PC-3 (cell line): ENCODE measurements at regions not wholly inside any gene's neighbourhood (a gene's known extent, or its start where the extent isn't known, plus 50 kb on each side); places are given as distances from the start of the nearest gene placed in this dataset.

ENCODE experiments used
- ATAC-seq: fragments of 200-7000 bp; cut with Tn5 transposase; 2 replicates; pipeline ENCODE4 v1.9.1; 2020; ENCODE audit warnings: mild to moderate bottlenecking, moderate library complexity
- BruUV-seq: library from RNA; stranded (reverse); fragments of 400-500 nt; replicated peaks from 2 replicates; lab custom pipeline; 2021; lab: Mats Ljungman, UMichigan
- CTCF ChIA-PET: fragments of 300-600 bp; sonication (Branson Sonifier 250); formaldehyde crosslinking; loops from one replicate; lab custom pipeline; 2022; ENCODE audit warnings: antibody characterized with exemption; lab: Charles Lee
- POLR2A ChIA-PET: fragments of 300-600 bp; sonication (Branson Sonifier 250); formaldehyde crosslinking; loops from one replicate; lab custom pipeline; 2022; ENCODE audit warnings: antibody characterized with exemption; ENCODE audit not compliant: unreplicated experiment; lab: Charles Lee
- DNase-seq: peaks from one replicate; pipeline ENCODE4 v3.0.0-alpha.2; 2015
- H2AFZ ChIP-seq: fragments of 300-600 bp; sonication (generic); 2 replicates; pipeline ENCODE4 v1.6.0; 2016; ENCODE audit warnings: antibody characterized with exemption, low read length
- H3F3A ChIP-seq: fragments of 300-600 bp; sonication (generic); one replicate; pipeline ENCODE4 v1.6.0; 2017; ENCODE audit warnings: antibody characterized with exemption, low read length, control low read depth, mild to moderate bottlenecking; ENCODE audit not compliant: unreplicated experiment
- H3K27ac ChIP-seq: fragments of 300-600 bp; sonication (generic); 2 replicates; pipeline ENCODE4 v1.5.1; 2016; ENCODE audit warnings: mild to moderate bottlenecking, low read length
- H3K27me3 ChIP-seq: fragments of 300-600 bp; sonication (generic); 2 replicates; pipeline ENCODE4 v1.6.1; 2016; ENCODE audit warnings: low read length, mixed read lengths
- H3K36me3 ChIP-seq: fragments of 300-600 bp; sonication (generic); 2 replicates; pipeline ENCODE4 v1.6.1; 2016; ENCODE audit warnings: low read depth, mixed run types, low read length, mixed read lengths
- H3K4me1 ChIP-seq: fragments of 300-600 bp; sonication (generic); 2 replicates; pipeline ENCODE4 v1.5.1; 2016; ENCODE audit warnings: low read length; ENCODE audit not compliant: insufficient read depth
- H3K4me2 ChIP-seq: fragments of 300-600 bp; sonication (generic); 2 replicates; pipeline ENCODE4 v1.6.0; 2016; ENCODE audit warnings: low read length
- H3K4me3 ChIP-seq: fragments of 300-600 bp; sonication (generic); 2 replicates; pipeline ENCODE4 v1.5.1; 2016; ENCODE audit warnings: mild to moderate bottlenecking, low read length, mixed read lengths
- H3K79me2 ChIP-seq: fragments of 300-600 bp; sonication (generic); 2 replicates; pipeline ENCODE4 v1.6.1; 2017; ENCODE audit warnings: low read length, mixed read lengths
- H3K9ac ChIP-seq: fragments of 300-600 bp; sonication (generic); 2 replicates; pipeline ENCODE4 v1.6.0; 2016; ENCODE audit warnings: mild to moderate bottlenecking, low read length
- H3K9me2 ChIP-seq: fragments of 300-600 bp; sonication (generic); replicated peaks from 2 replicates; pipeline ENCODE4 v1.6.1; 2016; ENCODE audit warnings: mixed run types, low read length, mixed read lengths
- H3K9me3 ChIP-seq: fragments of 300-600 bp; sonication (generic); 2 replicates; pipeline ENCODE4 v1.6.1; 2016; ENCODE audit warnings: low read length, mixed read lengths
- H4K20me1 ChIP-seq: fragments of 300-600 bp; sonication (generic); 2 replicates; pipeline ENCODE4 v1.6.1; 2016; ENCODE audit warnings: low read length, mixed read lengths
- EZH2 ChIP-seq: fragments of 300-600 bp; sonication (generic); IDR thresholded peaks from one replicate; pipeline ENCODE4 v1.6.1; 2017; ENCODE audit warnings: antibody characterized with exemption, mild to moderate bottlenecking, low read length; ENCODE audit not compliant: unreplicated experiment
- EZH2phosphoT487 ChIP-seq: fragments of 300-600 bp; sonication (generic); IDR thresholded peaks from 2 replicates; pipeline ENCODE4 v1.6.1; 2018; ENCODE audit warnings: mild to moderate bottlenecking, antibody characterized with exemption, low read length, borderline replicate concordance
- intact Hi-C: fragments of 100-400 bp; cut with micrococcal nuclease; formaldehyde crosslinking; loops from 2 replicates; pipeline ENCODE4 v1.9.0; 2023
- TF ChIP-seq, protein P1 (sequence below): fragments of 300-600 bp; sonication (generic); conservative IDR thresholded peaks from 2 replicates; pipeline ENCODE4 v1.5.1; 2017; ENCODE audit warnings: antibody characterized with exemption, low read depth, mild to moderate bottlenecking, low read length

DNA sequence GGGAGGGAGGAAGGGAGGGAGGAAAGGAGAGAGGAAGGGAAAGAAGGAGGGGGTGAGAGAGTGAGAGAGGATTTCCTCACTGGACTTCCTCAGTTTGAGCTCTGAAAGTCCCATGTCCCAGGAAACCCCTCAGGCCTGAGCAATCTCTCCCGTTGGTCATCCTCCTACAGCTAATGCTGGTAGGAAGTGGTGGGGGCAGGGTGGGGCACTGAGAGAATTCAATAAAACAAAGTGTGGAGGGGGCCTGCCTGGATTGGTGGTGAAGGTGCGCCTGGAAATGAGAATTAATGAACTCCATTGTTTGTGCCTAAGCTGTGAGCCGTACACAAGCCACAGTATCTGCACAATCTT lies 195.0 kb downstream of the RGS3 start:
- DNase-seq (no peak), ATAC-seq (no peak)
- POLR2A ChIA-PET, result interaction anchor here (0.6 kb wide), 1 partner anchor 72 kb away, joined by 3 read pairs; no protein-coding TSS in a partner anchor
- no peaks in the 10 kb centered on the region for H3K79me2 ChIP-seq
- H4K20me1 ChIP-seq, result no peaks in the 10 kb centered on the region
- H3F3A ChIP-seq, result no peaks in the 10 kb centered on the region
- H3K9me2 ChIP-seq, result no peaks in the 10 kb centered on the region
- no peak overlapping the region for H3K9ac ChIP-seq
- no peaks in the 10 kb centered on the region for H3K9me3 ChIP-seq
- H3K4me2 ChIP-seq, result no peak overlapping the region
- intact Hi-C loops, result loop anchor here (2.0 to 10.0 kb wide), 3 partner anchors 212 to 734 kb away; partner anchors contain the start of gene RNF183
- BruUV-seq, result no TSS peak
- H3K27ac ChIP-seq, result no peak overlapping the region
- H3K36me3 ChIP-seq, result no peaks in the 10 kb centered on the region
- H2AFZ ChIP-seq, result peak overlapping the region; percentile 59; the same call in 1 of the 2 replicates
- H3K27me3 ChIP-seq, result no peaks in the 10 kb centered on the region
- no peak overlapping the region for H3K4me3 ChIP-seq
- TF ChIP-seq, protein P1, sequence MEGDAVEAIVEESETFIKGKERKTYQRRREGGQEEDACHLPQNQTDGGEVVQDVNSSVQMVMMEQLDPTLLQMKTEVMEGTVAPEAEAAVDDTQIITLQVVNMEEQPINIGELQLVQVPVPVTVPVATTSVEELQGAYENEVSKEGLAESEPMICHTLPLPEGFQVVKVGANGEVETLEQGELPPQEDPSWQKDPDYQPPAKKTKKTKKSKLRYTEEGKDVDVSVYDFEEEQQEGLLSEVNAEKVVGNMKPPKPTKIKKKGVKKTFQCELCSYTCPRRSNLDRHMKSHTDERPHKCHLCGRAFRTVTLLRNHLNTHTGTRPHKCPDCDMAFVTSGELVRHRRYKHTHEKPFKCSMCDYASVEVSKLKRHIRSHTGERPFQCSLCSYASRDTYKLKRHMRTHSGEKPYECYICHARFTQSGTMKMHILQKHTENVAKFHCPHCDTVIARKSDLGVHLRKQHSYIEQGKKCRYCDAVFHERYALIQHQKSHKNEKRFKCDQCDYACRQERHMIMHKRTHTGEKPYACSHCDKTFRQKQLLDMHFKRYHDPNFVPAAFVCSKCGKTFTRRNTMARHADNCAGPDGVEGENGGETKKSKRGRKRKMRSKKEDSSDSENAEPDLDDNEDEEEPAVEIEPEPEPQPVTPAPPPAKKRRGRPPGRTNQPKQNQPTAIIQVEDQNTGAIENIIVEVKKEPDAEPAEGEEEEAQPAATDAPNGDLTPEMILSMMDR, result no peak
- TF ChIP-seq EZH2 (no peak), EZH2phosphoT487 (no peak)
- peaks cover 4% of the 10 kb centered on the region; the same call in 1 of the 2 replicates for H3K4me1 ChIP-seq
- CTCF ChIA-PET, result interaction anchor here (1.0 to 4.6 kb wide), 6 partner anchors 17 to 383 kb away, joined by 3 to 67 read pairs (median 3); partner anchors contain the start of genes C9orf43, CDC26, POLE3 and PRPF4

DNA sequence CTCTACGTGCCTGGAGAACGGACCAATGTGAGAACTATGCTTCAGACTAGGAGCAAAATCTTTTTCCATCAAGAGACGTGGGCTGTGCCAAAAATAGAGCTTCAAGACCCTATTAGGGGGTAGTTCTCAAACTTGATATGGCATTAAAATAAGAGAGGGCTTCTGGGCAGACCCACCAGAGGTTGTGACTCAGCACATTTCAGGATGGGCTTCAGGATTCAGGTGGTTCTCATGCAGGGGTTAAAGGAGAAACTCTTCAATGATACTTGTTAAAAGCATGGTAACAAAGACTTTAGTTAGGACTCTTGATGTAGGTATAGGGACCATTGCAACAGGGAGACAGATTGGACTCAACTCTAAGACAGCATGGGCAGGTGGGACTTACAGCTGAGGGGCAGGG lies 195.5 kb downstream of the RGS3 start:
- H3K9me2 ChIP-seq, result no peaks in the 10 kb centered on the region
- intact Hi-C loops, result loop anchor here (2.0 to 10.0 kb wide), 3 partner anchors 212 to 734 kb away; partner anchors contain the start of gene RNF183
- H2AFZ ChIP-seq, result no peak overlapping the region; the same call in 1 of the 2 replicates
- no peak overlapping the region for H3K27ac ChIP-seq
- H3K27me3 ChIP-seq, result no peaks in the 10 kb centered on the region
- ChIA-PET POLR2A (no interaction called here), CTCF (interaction anchor here (1.3 to 1.5 kb wide), 2 partner anchors 166 to 384 kb away, joined by 3 read pairs; partner anchors contain the start of genes CDC26 and PRPF4)
- H3K4me3 ChIP-seq, result no peak overlapping the region
- BruUV-seq, result no TSS peak
- no peaks in the 10 kb centered on the region for H3K36me3 ChIP-seq
- peaks cover 4% of the 10 kb centered on the region; the same call in 1 of the 2 replicates for H3K4me1 ChIP-seq
- DNase-seq (no peak), ATAC-seq (no peak)
- no peak overlapping the region for H3K9ac ChIP-seq
- no peaks in the 10 kb centered on the region for H3K9me3 ChIP-seq
- no peak overlapping the region for H3K4me2 ChIP-seq
- H3F3A ChIP-seq, result no peaks in the 10 kb centered on the region
- TF ChIP-seq, protein P1, result no peak
- TF ChIP-seq EZH2 (no peak), EZH2phosphoT487 (no peak)
- H3K79me2 ChIP-seq, result no peaks in the 10 kb centered on the region
- H4K20me1 ChIP-seq, result no peaks in the 10 kb centered on the region

DNA sequence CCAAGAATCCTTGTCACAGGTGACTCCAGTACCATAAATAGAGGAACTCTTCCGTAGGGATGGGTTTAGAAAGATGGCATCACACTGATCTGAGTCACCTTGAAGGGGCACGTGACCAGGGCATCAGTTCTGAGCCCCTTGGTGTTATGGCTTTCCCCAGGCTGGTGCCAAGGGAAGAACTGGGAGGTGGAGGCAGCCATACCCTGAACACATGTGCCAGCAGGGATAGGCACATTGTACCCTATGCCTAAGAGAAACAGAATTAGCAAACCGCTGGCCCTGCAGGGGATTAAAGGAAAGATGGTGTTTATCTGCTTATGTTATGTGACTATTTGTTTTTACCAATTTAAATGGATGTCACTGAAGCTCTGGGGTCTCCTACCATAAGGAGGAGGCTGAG lies 196.2 kb downstream of the RGS3 start:
- Histone ChIP-seq H3K4me3 (no peak overlapping the region), H3K9me3 (no peaks in the 10 kb centered on the region), H3K27ac (no peak overlapping the region), H3K4me1 (peaks cover 4% of the 10 kb centered on the region; the same call in 1 of the 2 replicates), H3F3A (no peaks in the 10 kb centered on the region), H3K79me2 (no peaks in the 10 kb centered on the region), H3K4me2 (no peak overlapping the region), H3K9me2 (no peaks in the 10 kb centered on the region), H3K36me3 (no peaks in the 10 kb centered on the region), H2AFZ (no peak overlapping the region), H3K9ac (no peak overlapping the region), H4K20me1 (no peaks in the 10 kb centered on the region), H3K27me3 (no peaks in the 10 kb centered on the region)
- ATAC-seq (no peak), DNase-seq (no peak)
- ChIA-PET POLR2A (no interaction called here), CTCF (no interaction called here)
- intact Hi-C loops, result loop anchor here (2.0 to 10.0 kb wide), 3 partner anchors 213 to 735 kb away; partner anchors contain the start of gene RNF183
- TF ChIP-seq, protein P1, result no peak
- BruUV-seq, result no TSS peak
